ENCODE measurements at regions not wholly inside any gene's neighbourhood (a gene's known extent, or its start where the extent isn't known, plus 50 kb on each side); places are given as distances from the start of the nearest gene placed in this dataset.
"Not testable (repeated sequence)": the region's sequence is repeated elsewhere in the genome, so short reads cannot be mapped to it uniquely, and the experiment has no call there.

GRCh38 chr15:58313304-58313703, 118.5 kb upstream of the LIPC start:
- DNase-seq (ENCODE audit: insufficient read length, low spot score) (no peak), FAIRE-seq (no peak)
- no peak for TF ChIP-seq CTCF (IDR thresholded peaks at IDR 0.05; ENCODE audit: insufficient read depth, missing control alignments)

- TF ChIP-seq CTCF (IDR thresholded peaks at IDR 0.05; ENCODE audit: insufficient read depth, missing control alignments), result no peak
- DNase-seq (ENCODE audit: insufficient read length, low spot score) (no peak), FAIRE-seq (no peak)
These were observed 117.8 kb upstream of the LIPC start for GRCh38 chr15:58313810-58314592.

- FAIRE-seq, result no peak
- TF ChIP-seq CTCF (IDR thresholded peaks at IDR 0.05; ENCODE audit: insufficient read depth, missing control alignments), result no peak
- DNase-seq (ENCODE audit: insufficient read length, low spot score), result no peak
These were observed 117.1 kb upstream of the LIPC start for GRCh38 chr15:58314593-58315216.

- FAIRE-seq, result no peak
- no peak for DNase-seq (ENCODE audit: insufficient read length, low spot score)
- TF ChIP-seq CTCF (IDR thresholded peaks at IDR 0.05; ENCODE audit: insufficient read depth, missing control alignments), result no peak
These were observed 113.3 kb upstream of the LIPC start for GRCh38 chr15:58318517-58318916.

GRCh38 chr15:58321034-58321433, 110.8 kb upstream of the LIPC start:
- DNase-seq (ENCODE audit: insufficient read length, low spot score) (no peak), FAIRE-seq (no peak)
- no peak for TF ChIP-seq CTCF (IDR thresholded peaks at IDR 0.05; ENCODE audit: insufficient read depth, missing control alignments)

- no peak for FAIRE-seq
- no peak for TF ChIP-seq CTCF (IDR thresholded peaks at IDR 0.05; ENCODE audit: insufficient read depth, missing control alignments)
- DNase-seq (ENCODE audit: insufficient read length, low spot score), result no peak
These were observed 109.5 kb upstream of the LIPC start for GRCh38 chr15:58322253-58322652.

GRCh38 chr15:58323321-58323720, 108.5 kb upstream of the LIPC start:
- not testable (repeated sequence) for DNase-seq (ENCODE audit: insufficient read length, low spot score); FAIRE-seq

Measured in D721Med (cell line).